K562 (cell line): ENCODE measurements at regions not wholly inside any gene's neighbourhood (a gene's known extent, or its start where the extent isn't known, plus 50 kb on each side); places are given as distances from the start of the nearest gene placed in this dataset.

Experiments used
- ATAC-seq: fragments of 200-7000 bp; cut with Tn5 transposase; 3 replicates; pipeline ENCODE4 v1.9.1; 2020; ENCODE audit warnings: moderate library complexity
- BruUV-seq: library from RNA; stranded (reverse); fragments of 400-500 nt; replicated peaks from 2 replicates; lab custom pipeline; 2021; lab: Mats Ljungman, UMichigan
- CTCF ChIA-PET: fragments of 300-600 bp; formaldehyde crosslinking; extraction: SDS; loops from one replicate; lab custom pipeline; 2021; ENCODE audit warnings: low intra/inter-chr PET ratio; lab: Yijun Ruan, JAX
- POLR2A ChIA-PET: fragments of 300-600, 350-650 bp; sonication (Branson Sonifier 250); formaldehyde crosslinking; extraction: SDS; loops from one replicate; lab custom pipeline; 2021; ENCODE audit warnings: antibody characterized with exemption, inconsistent platforms; lab: Yijun Ruan, JAX
- DNase-seq, 4 experiments: peaks; one replicate each; pipeline versions ENCODE4 v3.0.0 to v3.0.0-alpha.2; 2011 to 2018; ENCODE audit warnings: low spot score in 3 of 4, mixed read lengths in 3 of 4; ENCODE audit errors: extremely low read depth in 1 of 4
- FAIRE-seq: peaks from 2 replicates; lab custom pipeline; 2011; peaks lifted over from hg19 to GRCh38; lab: Jason Lieb, UNC
- H2AFZ ChIP-seq: 2 replicates; pipeline ENCODE4 v1.6.0; 2011; ENCODE audit warnings: low read depth, low read length, control low read depth, inconsistent platforms
- H3K27ac ChIP-seq: fragments of 200-600 bp; 3 replicates; pipeline ENCODE4 v1.8.0; 2011; ENCODE audit warnings: low read depth, mild to moderate bottlenecking, control low read depth, inconsistent platforms, low read length, moderate library complexity, mixed read lengths; ENCODE audit errors: extremely low read depth
- H3K27me3 ChIP-seq, 2 experiments: fragments of 300-600 bp in 1 of 2; 2 replicates in 1 of 2; 3 replicates in 1 of 2; pipeline versions ENCODE4 v1.6.0 to v1.8.0; 2011; ENCODE audit warnings: inconsistent platforms in 2 of 2, low read length in 2 of 2, mild to moderate bottlenecking in 1 of 2, mixed read lengths in 1 of 2, moderate library complexity in 1 of 2; ENCODE audit not compliant: control insufficient read depth in 2 of 2, insufficient read depth in 2 of 2
- H3K36me3 ChIP-seq: fragments of 300-600 bp; 3 replicates; pipeline ENCODE4 v1.8.0; 2011; ENCODE audit warnings: mild to moderate bottlenecking, low read length, inconsistent platforms; ENCODE audit not compliant: control insufficient read depth, insufficient read depth
- H3K4me1 ChIP-seq, 2 experiments: fragments of 200-600 bp in 1 of 2; replicated peaks in 1 of 2; 2 replicates in 1 of 2; 3 replicates in 1 of 2; pipeline versions ENCODE4 v1.5.1 to v1.8.0; 2011; ENCODE audit warnings: inconsistent platforms in 2 of 2, low read length in 2 of 2, mild to moderate bottlenecking in 1 of 2, mixed read lengths in 1 of 2, moderate library complexity in 1 of 2; ENCODE audit not compliant: control insufficient read depth in 2 of 2, insufficient read depth in 2 of 2
- H3K4me2 ChIP-seq: 2 replicates; pipeline ENCODE4 v1.6.1; 2011; ENCODE audit warnings: low read length, control low read depth, inconsistent platforms, mixed read lengths; ENCODE audit not compliant: insufficient read depth
- H3K4me3 ChIP-seq: fragments of 200-600 bp; sonication (generic), shearing (Covaris generic); 2 replicates; pipeline ENCODE4 v1.5.1; 2016; ENCODE audit warnings: control low read depth, inconsistent platforms
- H3K79me2 ChIP-seq: fragments of 200-600 bp; 3 replicates; pipeline ENCODE4 v1.8.0; 2011; ENCODE audit warnings: low read length, inconsistent platforms; ENCODE audit not compliant: control insufficient read depth, insufficient read depth
- H3K9ac ChIP-seq, 2 experiments: 2 replicates each; pipeline versions ENCODE4 v1.6.0 to v1.6.1; 2011; ENCODE audit warnings: low read depth in 2 of 2, low read length in 2 of 2, control low read depth in 1 of 2, inconsistent platforms in 1 of 2, mild to moderate bottlenecking in 1 of 2, mixed read lengths in 1 of 2; ENCODE audit not compliant: insufficient read depth in 1 of 2
- H3K9me1 ChIP-seq: one replicate; pipeline ENCODE4 v1.6.0; 2011; ENCODE audit warnings: inconsistent platforms, mild to moderate bottlenecking, low read length, moderate library complexity; ENCODE audit not compliant: control insufficient read depth, insufficient read depth
- H3K9me3 ChIP-seq: replicated peaks from 2 replicates; pipeline ENCODE4 v1.5.1; 2011; ENCODE audit warnings: low read depth, low read length, inconsistent platforms; ENCODE audit not compliant: control insufficient read depth, insufficient read depth
- H4K20me1 ChIP-seq: replicated peaks from 2 replicates; pipeline ENCODE4 v1.6.1; 2011; ENCODE audit warnings: low read length, inconsistent platforms, mixed read lengths; ENCODE audit not compliant: control insufficient read depth, insufficient read depth
- ID3 ChIP-seq, 2 experiments: fragments of 250-450 bp in 1 of 2; fragments of 450-650 bp in 1 of 2; sonication (Bioruptor Pico) in 1 of 2; IDR thresholded peaks; 2 replicates each; pipeline versions ENCODE4 v1.6.1 to v1.8.0; 2016 to 2021; ENCODE audit warnings: mild to moderate bottlenecking in 2 of 2, moderate library complexity in 2 of 2, missing compliant biosample characterization in 1 of 2, missing genetic modification characterization in 1 of 2
- JUN ChIP-seq, 2 experiments: sonication (generic) in 1 of 2; formaldehyde crosslinking in 1 of 2; IDR thresholded peaks; 2 replicates each; pipeline versions ENCODE4 v1.6.1 to v1.8.0; 2012 to 2022; ENCODE audit warnings: borderline replicate concordance in 2 of 2, mild to moderate bottlenecking in 2 of 2, improper control_type of control experiment in 1 of 2, low read depth in 1 of 2, low read length in 1 of 2, missing genetic modification reagents in 1 of 2
- JUND ChIP-seq, 2 experiments: IDR thresholded peaks; 2 replicates in 1 of 2; 3 replicates in 1 of 2; pipeline ENCODE4 v1.6.1; 2011; ENCODE audit warnings: borderline replicate concordance in 2 of 2, low read depth in 2 of 2, low read length in 2 of 2, improper control_type of control experiment in 1 of 2, missing biosample characterization in 1 of 2, missing genetic modification characterization in 1 of 2, missing genetic modification reagents in 1 of 2
- SAP30 ChIP-seq: fragments of 200-600 bp; sonication (generic); IDR thresholded peaks from 2 replicates; pipeline ENCODE4 v1.6.1; 2012; ENCODE audit warnings: borderline replicate concordance, low read depth, mild to moderate bottlenecking, moderate library complexity, low read length, control low read depth, inconsistent platforms; ENCODE audit not compliant: insufficient read depth, poor library complexity, severe bottlenecking
- SNRNP70 ChIP-seq: fragments of 200-400 bp; formaldehyde crosslinking; optimal IDR thresholded peaks from 2 replicates; pipeline ENCODE3; 2017; ENCODE audit warnings: low read depth, low read length
- TCF7 ChIP-seq: sonication (generic); IDR thresholded peaks from 2 replicates; pipeline ENCODE4 v1.6.1; 2016; ENCODE audit warnings: antibody characterized with exemption, borderline replicate concordance
- ZNF408 ChIP-seq: fragments of 250-450 bp; sonication (Bioruptor Pico); IDR thresholded peaks from 2 replicates; pipeline ENCODE4 v1.4.0; 2020; ENCODE audit warnings: low read depth, mild to moderate bottlenecking, moderate library complexity
- ZNF512 ChIP-seq: IDR thresholded peaks from 2 replicates; pipeline ENCODE4 v1.6.1; 2016; ENCODE audit warnings: missing genetic modification characterization, missing compliant biosample characterization
- WGBS: fragments of 100-300 bp; shearing (Covaris generic); methylation state at CpG from one replicate; pipeline ENCODE4 v1.1.6; 2016; ENCODE audit warnings: low coverage, mixed read lengths; ENCODE audit not compliant: insufficient coverage; ENCODE audit errors: missing lambda C conversion rate; 5-methylcytosine and 5-hydroxymethylcytosine counted together
- in situ Hi-C: fragments of 300-500 bp; cut with MboI; formaldehyde crosslinking; loops from 4 replicates; pipeline ENCODE4 v1.15.0; 2018; ENCODE audit warnings: inconsistent platforms, mixed read lengths
- intact Hi-C: fragments of 100-400 bp; cut with micrococcal nuclease; formaldehyde crosslinking; loops from 2 replicates; pipeline ENCODE4 v1.14.2; 2022

- TF ChIP-seq JUND (IDR thresholded peaks at IDR 0.05; ENCODE audit: borderline replicate concordance, low read depth, low read length), result no peak
- no peak for TF ChIP-seq JUND (tag; IDR thresholded peaks at IDR 0.05; ENCODE audit: borderline replicate concordance, low read depth, low read length)
- TF ChIP-seq ID3 (CRISPR knock-in tag; IDR thresholded peaks at IDR 0.05), result no peak
- no peak for TF ChIP-seq ID3 (tag; IDR thresholded peaks at IDR 0.05)
- no peak for TF ChIP-seq ZNF408
- TF ChIP-seq SNRNP70, result no peak
- TF ChIP-seq JUN (IDR thresholded peaks at IDR 0.05; ENCODE audit: borderline replicate concordance, low read depth, low read length), result no peak
- no peak for TF ChIP-seq JUN (CRISPR knock-in tag; IDR thresholded peaks at IDR 0.05; ENCODE audit: borderline replicate concordance)
Observed at GRCh38 chr17:59508999-59509625, 56.3 kb upstream of the DHX40 start (continued).

- intact Hi-C loops (no loop called here), in situ Hi-C loops (no loop called here)
- no peak overlapping the region for H3K27ac ChIP-seq
- no peaks in the 10 kb centered on the region for H4K20me1 ChIP-seq
- no peak for FAIRE-seq
- 34% methylated on average over 2 of the region's 2 CpGs for WGBS
- no peak overlapping the region for H2AFZ ChIP-seq
- no peak for DNase-seq
- no peak overlapping the region for H3K4me2 ChIP-seq
- H3K9ac ChIP-seq, result no peak overlapping the region
- H3K36me3 ChIP-seq, result no peaks in the 10 kb centered on the region
- no peaks in the 10 kb centered on the region; a peak in 1 of 5 replicates for H3K4me1 ChIP-seq
- no peaks in the 10 kb centered on the region for H3K79me2 ChIP-seq
- H3K9me3 ChIP-seq, result no peaks in the 10 kb centered on the region
- no peak overlapping the region for H3K4me3 ChIP-seq
- ChIA-PET CTCF (no interaction called here), POLR2A (interaction anchor here (0.6 to 0.9 kb wide), 2 partner anchors 58 to 361 kb away, joined by 3 read pairs; no protein-coding TSS in a partner anchor)
- BruUV-seq, result no TSS peak
- H3K9me1 ChIP-seq, result no peaks in the 10 kb centered on the region
- peaks cover 2 to 8% of the 10 kb centered on the region in 2 experiments; a peak in 3 of 5 replicates for H3K27me3 ChIP-seq
- no peak for ATAC-seq
- TF ChIP-seq ZNF408 (no peak), TCF7 (no peak), SAP30 (no peak), ZNF512 (tag) (0 out of 2 replicates have a peak, but pooled peaks have one; percentile 51)
Observed at GRCh38 chr17:59510611-59511010, 54.8 kb upstream of the DHX40 start.
